GM21360 (cell line): ENCODE measurements at regions not wholly inside any gene's neighbourhood (a gene's known extent, or its start where the extent isn't known, plus 50 kb on each side); places are given as distances from the start of the nearest gene placed in this dataset.

Source experiments
- ATAC-seq: cut with Tn5 transposase; IDR thresholded peaks from one replicate; pipeline ENCODE4 v1.9.1; 2021; ENCODE audit warnings: mild to moderate bottlenecking, moderate library complexity; ENCODE audit not compliant: unreplicated experiment

GRCh38 chr2:42963452-42964068, 171.2 kb upstream of the HAAO start:
- no peak for ATAC-seq

GRCh38 chr2:42962508-42962953, 170.1 kb upstream of the HAAO start:
- no peak for ATAC-seq

GRCh38 chr2:42961961-42962360, 169.6 kb upstream of the HAAO start:
- ATAC-seq = no peak

GRCh38 chr2:42961385-42961811, 169.0 kb upstream of the HAAO start:
- no peak for ATAC-seq

- ATAC-seq = no peak
Measured at GRCh38 chr2:42960842-42961180, 168.4 kb upstream of the HAAO start.

- ATAC-seq = no peak
Measured at GRCh38 chr2:42960002-42960841, 167.8 kb upstream of the HAAO start.

- ATAC-seq = no peak
Measured at GRCh38 chr2:42959234-42960001, 167.0 kb upstream of the HAAO start.

GRCh38 chr2:42958741-42959233, 166.4 kb upstream of the HAAO start:
- no peak for ATAC-seq

GRCh38 chr2:42957861-42958301, 165.5 kb upstream of the HAAO start:
- ATAC-seq = no peak

- no peak for ATAC-seq
Measured at GRCh38 chr2:42957109-42957860, 164.9 kb upstream of the HAAO start.

- no peak for ATAC-seq
Measured at GRCh38 chr2:42954227-42954962, 162.0 kb upstream of the HAAO start.

- ATAC-seq = no peak
Measured at GRCh38 chr2:42953216-42953615, 160.8 kb upstream of the HAAO start.

GRCh38 chr2:42951263-42951938, 159.0 kb upstream of the HAAO start:
- no peak for ATAC-seq

- ATAC-seq = no peak
Measured at GRCh38 chr2:42949125-42949524, 156.7 kb upstream of the HAAO start.

- no peak for ATAC-seq
Measured at GRCh38 chr2:42947809-42948600, 155.6 kb upstream of the HAAO start.

- ATAC-seq = no peak
Measured at GRCh38 chr2:42944779-42945415, 152.5 kb upstream of the HAAO start.

GRCh38 chr2:42942990-42943493, 150.7 kb upstream of the HAAO start:
- no peak for ATAC-seq
